Muscle layer of duodenum (tissue), 2 donors: ENCODE measurements at regions not wholly inside any gene's neighbourhood (a gene's known extent, or its start where the extent isn't known, plus 50 kb on each side); places are given as distances from the start of the nearest gene placed in this dataset.
"Not testable (repeated sequence)": the region's sequence is repeated elsewhere in the genome, so short reads cannot be mapped to it uniquely, and the experiment has no call there.

Source experiments
- H3K27ac ChIP-seq: one replicate; pipeline ENCODE4 v1.7.0; 2013; ENCODE audit warnings: mild to moderate bottlenecking, low read length
- H3K27me3 ChIP-seq: one replicate; pipeline ENCODE4 v1.7.0; 2013; ENCODE audit warnings: low read depth, mild to moderate bottlenecking, control low read depth, low read length
- H3K36me3 ChIP-seq, 2 donors: one replicate each; pipeline ENCODE4 v1.7.0; 2013; ENCODE audit warnings: low read length in 2 of 2, control low read depth in 1 of 2, mild to moderate bottlenecking in 1 of 2; ENCODE audit not compliant: insufficient read depth in 2 of 2, control insufficient read depth in 1 of 2
- H3K4me1 ChIP-seq, 2 donors: one replicate each; pipeline ENCODE4 v1.7.0; 2013; ENCODE audit warnings: low read length in 2 of 2, mild to moderate bottlenecking in 2 of 2, control low read depth in 1 of 2, moderate library complexity in 1 of 2; ENCODE audit not compliant: insufficient read depth in 2 of 2, control insufficient read depth in 1 of 2
- H3K4me3 ChIP-seq, 2 donors: one replicate each; pipeline ENCODE4 v1.7.0; 2013; ENCODE audit warnings: low read length in 2 of 2, low read depth in 1 of 2, mild to moderate bottlenecking in 1 of 2
- H3K9me3 ChIP-seq, 2 donors: one replicate each; pipeline ENCODE4 v1.7.0; 2013; ENCODE audit warnings: low read length in 2 of 2, control low read depth in 1 of 2, mild to moderate bottlenecking in 1 of 2; ENCODE audit not compliant: control insufficient read depth in 1 of 2
- donor health status: healthy.

GRCh38 chr1:198948895-198949659 is 310.2 kb downstream of the PTPRC start:
- no peak overlapping the region for H3K4me3 ChIP-seq
- no peaks in the 10 kb centered on the region for H3K9me3 ChIP-seq
- no peaks in the 10 kb centered on the region for H3K36me3 ChIP-seq
- no peaks in the 10 kb centered on the region for H3K4me1 ChIP-seq
- H3K27me3 ChIP-seq, result no peaks in the 10 kb centered on the region
- no peak overlapping the region for H3K27ac ChIP-seq

- H3K4me3 ChIP-seq, result no peak overlapping the region
- no peaks in the 10 kb centered on the region for H3K27me3 ChIP-seq
- no peaks in the 10 kb centered on the region for H3K36me3 ChIP-seq
- no peaks in the 10 kb centered on the region for H3K4me1 ChIP-seq
- H3K27ac ChIP-seq, result no peak overlapping the region
- peaks cover 0 to under 1% of the 10 kb centered on the region in 2 donors for H3K9me3 ChIP-seq
These were observed 311.2 kb downstream of the PTPRC start for GRCh38 chr1:198950036-198950435.

DNA sequence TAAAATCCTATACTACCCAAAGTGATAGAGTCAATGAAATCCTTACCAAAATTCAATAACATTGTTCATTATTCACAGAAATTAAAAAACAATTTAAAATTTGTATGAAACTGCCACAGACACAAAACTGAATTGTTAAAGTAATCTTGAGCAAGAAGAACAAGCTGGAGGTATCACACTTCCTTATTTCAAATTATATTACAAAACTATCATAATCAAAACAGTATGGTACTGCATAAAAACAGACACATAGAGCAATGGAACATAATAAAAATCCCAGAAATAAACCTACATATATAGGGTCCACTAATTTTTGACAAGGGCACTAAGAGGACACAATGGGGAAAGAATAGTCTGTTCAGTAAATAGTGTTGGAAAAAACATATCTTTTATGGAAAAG is 316.2 kb downstream of the PTPRC start:
- Histone ChIP-seq H3K4me1 (no peaks in the 10 kb centered on the region), H3K9me3 (peaks cover 0 to 3% of the 10 kb centered on the region in 2 donors), H3K27me3 (no peaks in the 10 kb centered on the region), H3K4me3 (no peak overlapping the region), H3K27ac (no peak overlapping the region), H3K36me3 (no peaks in the 10 kb centered on the region)

DNA sequence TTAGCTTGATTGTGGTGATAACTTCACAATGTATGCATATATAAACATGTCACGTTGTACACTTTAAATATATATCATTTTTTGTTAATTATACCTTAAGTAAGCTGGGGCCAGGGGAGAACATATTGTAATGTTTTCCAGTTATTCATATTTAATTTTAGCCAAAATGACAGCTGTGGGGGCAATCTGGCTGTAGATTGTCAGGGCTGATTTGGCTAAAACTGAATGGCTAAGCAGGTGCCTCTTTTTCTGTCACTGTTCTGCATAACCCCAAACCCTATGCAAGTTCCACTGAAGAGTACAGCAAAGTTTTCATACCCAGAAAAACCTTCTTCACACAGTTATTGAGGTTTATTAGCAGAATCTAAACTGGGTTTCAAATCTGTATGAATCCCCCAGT is 318.2 kb downstream of the PTPRC start:
- no peak overlapping the region for H3K4me3 ChIP-seq
- no peak overlapping the region for H3K27ac ChIP-seq
- peaks cover 0 to 3% of the 10 kb centered on the region in 2 donors for H3K9me3 ChIP-seq
- no peaks in the 10 kb centered on the region for H3K4me1 ChIP-seq
- H3K36me3 ChIP-seq, result no peaks in the 10 kb centered on the region
- H3K27me3 ChIP-seq, result no peaks in the 10 kb centered on the region

GRCh38 chr1:198959032-198959431 is 320.2 kb downstream of the PTPRC start:
- H3K4me3 ChIP-seq, result no peak overlapping the region
- H3K4me1 ChIP-seq, result no peaks in the 10 kb centered on the region
- no peaks in the 10 kb centered on the region for H3K27me3 ChIP-seq
- H3K27ac ChIP-seq, result no peak overlapping the region
- no peaks in the 10 kb centered on the region for H3K36me3 ChIP-seq
- peaks cover 0 to 3% of the 10 kb centered on the region in 2 donors for H3K9me3 ChIP-seq

DNA sequence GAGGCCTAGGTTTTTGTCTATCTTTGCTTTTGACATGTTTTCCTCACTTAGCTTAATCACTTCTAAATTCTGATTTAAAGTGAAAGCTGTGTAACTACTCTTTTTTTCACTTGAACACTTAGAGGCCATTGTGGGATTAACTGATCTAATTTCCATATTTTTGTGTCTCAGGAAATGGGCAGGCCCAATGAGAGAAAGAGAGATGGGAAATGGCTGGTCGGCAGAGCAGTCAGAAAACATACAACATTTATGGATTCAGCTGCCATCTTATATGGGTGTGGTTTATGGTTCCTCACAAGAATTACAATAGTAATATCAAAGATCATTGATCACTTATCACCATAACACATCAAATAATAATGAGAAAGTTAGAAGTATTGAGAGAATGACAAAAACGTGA is 320.8 kb downstream of the PTPRC start:
- H3K9me3 ChIP-seq, result peaks cover 0 to 3% of the 10 kb centered on the region in 2 donors
- H3K27ac ChIP-seq, result no peak overlapping the region
- H3K4me1 ChIP-seq, result no peaks in the 10 kb centered on the region
- H3K4me3 ChIP-seq, result no peak overlapping the region
- no peaks in the 10 kb centered on the region for H3K36me3 ChIP-seq
- H3K27me3 ChIP-seq, result no peaks in the 10 kb centered on the region

GRCh38 chr1:198963796-198964195 is 325.0 kb downstream of the PTPRC start:
- not testable (repeated sequence) for H3K36me3 ChIP-seq, H3K9me3 ChIP-seq, H3K27me3 ChIP-seq, H3K27ac ChIP-seq, H3K4me3 ChIP-seq, H3K4me1 ChIP-seq

- no peaks in the 10 kb centered on the region for H3K9me3 ChIP-seq
- no peaks in the 10 kb centered on the region for H3K36me3 ChIP-seq
- no peak overlapping the region for H3K27ac ChIP-seq
- no peaks in the 10 kb centered on the region for H3K4me1 ChIP-seq
- no peaks in the 10 kb centered on the region for H3K27me3 ChIP-seq
- no peak overlapping the region for H3K4me3 ChIP-seq
These were observed 327.7 kb downstream of the PTPRC start for GRCh38 chr1:198966519-198966918.

DNA sequence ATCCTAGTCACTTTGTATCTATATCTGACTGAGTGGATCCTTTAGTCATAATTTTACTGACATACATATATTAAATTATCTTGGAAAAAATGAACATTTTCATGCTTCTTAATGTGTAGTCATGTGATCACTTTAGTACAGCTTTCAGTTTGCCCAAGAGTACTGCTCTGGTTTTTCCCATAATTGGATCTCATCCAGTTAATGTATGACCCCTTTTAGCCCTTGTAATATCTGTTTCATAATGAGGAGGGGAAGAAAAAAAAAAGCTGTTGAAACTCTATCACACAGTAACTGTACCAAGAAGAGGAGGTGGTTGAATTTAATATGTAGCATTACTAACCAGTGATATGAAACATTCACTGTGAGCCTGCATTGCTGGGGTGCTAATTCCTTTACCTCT is 328.7 kb downstream of the PTPRC start:
- H3K4me3 ChIP-seq, result no peak overlapping the region

DNA sequence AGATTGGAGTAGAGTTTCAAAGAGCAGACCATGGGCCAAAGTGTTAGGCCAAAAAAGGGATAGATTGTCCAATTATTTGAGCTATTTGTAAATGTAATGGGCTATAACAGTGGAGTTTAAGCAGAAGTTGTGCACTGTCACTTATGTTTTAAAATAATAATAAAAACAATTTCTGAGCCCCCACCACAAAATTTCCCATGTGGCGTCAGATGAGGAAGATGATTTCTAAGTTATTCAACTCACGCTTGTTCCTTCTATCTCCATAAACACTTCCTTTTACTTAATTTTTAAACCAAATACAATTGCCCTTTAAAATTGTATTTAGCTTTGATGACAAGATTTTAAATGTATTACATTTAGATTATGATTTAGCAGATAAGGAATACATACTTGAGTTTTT is 330.0 kb downstream of the PTPRC start:
- no peaks in the 10 kb centered on the region for H3K4me1 ChIP-seq
- no peak overlapping the region for H3K27ac ChIP-seq
- no peaks in the 10 kb centered on the region for H3K36me3 ChIP-seq
- no peak overlapping the region for H3K4me3 ChIP-seq
- H3K9me3 ChIP-seq, result no peaks in the 10 kb centered on the region
- no peaks in the 10 kb centered on the region for H3K27me3 ChIP-seq

More for the DNA sequence above, 328.7 kb downstream of the PTPRC start:
- Histone ChIP-seq H3K9me3 (no peaks in the 10 kb centered on the region), H3K27ac (no peak overlapping the region), H3K27me3 (no peaks in the 10 kb centered on the region), H3K36me3 (no peaks in the 10 kb centered on the region), H3K4me1 (no peaks in the 10 kb centered on the region)

GRCh38 chr1:198969981-198970380 is 331.1 kb downstream of the PTPRC start:
- no peaks in the 10 kb centered on the region for H3K27me3 ChIP-seq
- H3K27ac ChIP-seq, result no peak overlapping the region
- H3K4me3 ChIP-seq, result no peak overlapping the region
- H3K9me3 ChIP-seq, result no peaks in the 10 kb centered on the region
- no peaks in the 10 kb centered on the region for H3K36me3 ChIP-seq
- H3K4me1 ChIP-seq, result no peaks in the 10 kb centered on the region

- no peak overlapping the region for H3K4me3 ChIP-seq
- no peaks in the 10 kb centered on the region for H3K27me3 ChIP-seq
- H3K4me1 ChIP-seq, result no peaks in the 10 kb centered on the region
- H3K27ac ChIP-seq, result no peak overlapping the region
- H3K9me3 ChIP-seq, result no peaks in the 10 kb centered on the region
- H3K36me3 ChIP-seq, result no peaks in the 10 kb centered on the region
These were observed 332.1 kb downstream of the PTPRC start for GRCh38 chr1:198970916-198971315.
